SHP77 (cell line): ENCODE measurements at regions not wholly inside any gene's neighbourhood (a gene's known extent, or its start where the extent isn't known, plus 50 kb on each side); places are given as distances from the start of the nearest gene placed in this dataset.

Experiments used
- DNase-seq, 2 experiments: peaks; one replicate each; lab custom pipeline; 2025; lab: John Stamatoyannopoulos, UW

GRCh38 chr10:124146483-124146882 lies 53.1 kb upstream of the CHST15 start:
- no peak for DNase-seq

- no peak for DNase-seq
These were observed 51.9 kb upstream of the CHST15 start for GRCh38 chr10:124145109-124145870.

GRCh38 chr10:124144536-124144935 lies 51.1 kb upstream of the CHST15 start:
- DNase-seq = no peak

GRCh38 chr10:124143721-124144120 lies 50.3 kb upstream of the CHST15 start:
- no peak for DNase-seq
